ENCODE measurements at regions not wholly inside any gene's neighbourhood (a gene's known extent, or its start where the extent isn't known, plus 50 kb on each side); places are given as distances from the start of the nearest gene placed in this dataset.

- no peak overlapping the region for H3K4me3 Mint-ChIP-seq
- no peak overlapping the region for H3K27ac Mint-ChIP-seq
- H3K36me3 Mint-ChIP-seq (ENCODE audit: low read depth), result no peaks in the 10 kb centered on the region
Observed at GRCh38 chr11:13907678-13908077, 54.8 kb upstream of the SPON1 start.

GRCh38 chr11:13908535-13908934 is 54.0 kb upstream of the SPON1 start:
- H3K4me3 Mint-ChIP-seq, result no peak overlapping the region
- no peaks in the 10 kb centered on the region for H3K36me3 Mint-ChIP-seq (ENCODE audit: low read depth)
- no peak overlapping the region for H3K27ac Mint-ChIP-seq
- no peaks in the 10 kb centered on the region for H3K27me3 Mint-ChIP-seq (ENCODE audit: insufficient read depth)
- no peaks in the 10 kb centered on the region for H3K4me1 Mint-ChIP-seq (ENCODE audit: low read depth)
- peaks cover 14% of the 10 kb centered on the region for H3K9me3 Mint-ChIP-seq
- no peak for TF ChIP-seq CTCF (IDR thresholded peaks at IDR 0.05)
- DNase-seq, result no peak

More at GRCh38 chr11:13907678-13908077, 54.8 kb upstream of the SPON1 start:
- Mint-ChIP-seq H3K4me1 (ENCODE audit: low read depth) (no peaks in the 10 kb centered on the region), H3K27me3 (ENCODE audit: insufficient read depth) (peaks cover 2% of the 10 kb centered on the region; the same call in 1 of the 2 replicates), H3K9me3 (peaks cover 14% of the 10 kb centered on the region)
- no peak for TF ChIP-seq CTCF (IDR thresholded peaks at IDR 0.05)
- DNase-seq, result no peak
